Neural crest cell (in vitro differentiated cells): ENCODE measurements at regions not wholly inside any gene's neighbourhood (a gene's known extent, or its start where the extent isn't known, plus 50 kb on each side); places are given as distances from the start of the nearest gene placed in this dataset.

Experiments
- DNase-seq: peaks from one replicate; pipeline ENCODE4 v3.0.0; 2021; ENCODE audit warnings: low read depth, mixed read lengths, low spot score
- H3K27ac Mint-ChIP-seq: one replicate; pipeline ENCODE4 v1.8.0; 2021; ENCODE audit warnings: mild to moderate bottlenecking, mixed read lengths; ENCODE audit not compliant: unreplicated experiment
- H3K27me3 Mint-ChIP-seq: 2 replicates; pipeline ENCODE4 v1.8.0; 2021; ENCODE audit warnings: low read depth, mild to moderate bottlenecking, mixed read lengths
- H3K36me3 Mint-ChIP-seq: 2 replicates; pipeline ENCODE4 v1.8.0; 2021; ENCODE audit warnings: low read depth, mild to moderate bottlenecking, mixed read lengths
- H3K4me1 Mint-ChIP-seq: 2 replicates; pipeline ENCODE4 v1.8.0; 2021; ENCODE audit warnings: mixed read lengths
- H3K4me3 Mint-ChIP-seq: one replicate; pipeline ENCODE4 v1.8.0; 2021; ENCODE audit warnings: mild to moderate bottlenecking, mixed read lengths
- H3K9me3 Mint-ChIP-seq: 2 replicates; pipeline ENCODE4 v1.8.0; 2021; ENCODE audit warnings: mixed read lengths
- CTCF ChIP-seq: fragments of 200-600 bp; sonication (generic); conservative IDR thresholded peaks from 2 replicates; pipeline ENCODE4 v1.5.0; 2021; ENCODE audit warnings: antibody characterized with exemption, mild to moderate bottlenecking

DNA sequence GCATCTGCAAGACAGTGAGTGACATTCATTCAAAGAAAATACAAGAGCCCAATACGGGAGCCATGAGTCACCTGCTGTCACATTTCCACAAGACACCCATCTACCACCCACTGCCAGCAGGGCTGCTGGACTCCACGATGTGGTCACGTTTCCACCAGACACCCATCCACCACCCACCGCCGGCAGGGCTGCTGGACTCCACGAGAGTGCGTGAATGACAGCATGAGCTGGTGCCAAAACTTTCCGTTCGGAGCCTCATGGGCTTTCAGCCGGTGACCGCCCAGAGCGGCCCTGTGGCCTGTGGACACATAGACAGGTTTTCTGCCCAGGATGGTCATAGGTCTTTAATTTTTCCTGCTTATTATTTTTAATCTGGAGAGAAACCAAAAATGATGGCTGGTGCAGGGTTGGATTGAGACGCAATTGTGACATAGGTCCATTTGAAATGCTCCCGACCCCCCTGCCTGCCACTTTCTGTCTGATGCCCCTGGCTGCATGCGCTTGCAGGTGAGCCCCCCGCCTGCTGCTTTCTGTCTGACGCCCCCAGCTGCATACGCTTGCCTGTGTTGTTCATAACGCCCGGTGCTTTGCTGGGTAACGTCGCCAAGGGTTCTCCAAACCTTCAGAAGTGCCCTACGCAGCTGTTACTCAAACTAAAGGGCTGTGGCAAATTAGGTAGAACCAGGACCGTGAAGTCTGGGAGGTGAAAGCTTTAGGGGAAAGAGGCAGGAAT, 59.1 kb upstream of the SMOC2 start:
- no peaks in the 10 kb centered on the region for H3K36me3 Mint-ChIP-seq
- H3K4me3 Mint-ChIP-seq, result no peak overlapping the region
- no peaks in the 10 kb centered on the region for H3K27me3 Mint-ChIP-seq
- peaks cover 16% of the 10 kb centered on the region for H3K4me1 Mint-ChIP-seq
- H3K9me3 Mint-ChIP-seq, result no peaks in the 10 kb centered on the region
- DNase-seq, result no peak
- H3K27ac Mint-ChIP-seq, result no peak overlapping the region
- no peak for TF ChIP-seq CTCF

DNA sequence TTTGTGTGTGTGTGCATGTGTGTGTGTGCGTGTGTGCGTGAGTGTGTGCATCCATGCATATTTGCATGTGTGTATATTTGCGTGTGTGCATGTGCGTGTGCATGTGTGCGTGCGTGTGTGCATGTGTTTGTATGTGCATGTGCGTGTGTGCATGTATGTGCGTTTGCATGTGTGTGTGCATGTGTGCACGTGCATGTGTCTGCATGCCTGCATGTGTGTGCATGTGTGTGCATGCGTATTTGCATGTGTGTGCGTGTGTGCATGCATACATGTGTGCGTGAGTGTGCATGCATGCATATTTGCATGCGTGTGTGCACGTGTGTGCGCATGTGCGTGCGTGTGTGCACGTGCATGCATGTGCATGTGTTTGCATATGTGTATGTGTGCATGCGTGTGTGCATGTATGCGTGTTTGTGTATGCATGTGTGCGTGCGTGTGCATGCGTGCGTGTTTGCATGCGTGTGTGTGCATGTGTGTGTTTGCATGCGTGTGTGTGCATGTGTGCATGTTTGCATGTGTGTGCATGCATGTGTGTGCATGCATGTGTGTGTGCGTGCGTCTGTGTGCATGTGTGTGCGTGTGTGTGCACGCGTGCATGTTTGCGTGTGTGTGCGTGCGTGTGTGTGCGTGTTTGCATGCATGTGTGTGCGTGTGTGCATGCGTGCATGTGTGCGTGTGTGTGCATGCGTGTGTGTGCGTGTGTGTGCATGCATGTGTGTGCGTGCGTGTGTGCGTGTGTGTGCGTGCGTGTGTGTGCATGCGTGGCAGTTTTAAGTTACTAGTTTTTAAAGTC, 57.7 kb upstream of the SMOC2 start:
- no peak for TF ChIP-seq CTCF
- DNase-seq, result no peak
- Mint-ChIP-seq H3K36me3 (no peaks in the 10 kb centered on the region), H3K27ac (no peak overlapping the region), H3K4me1 (peaks cover 13% of the 10 kb centered on the region), H3K4me3 (no peak overlapping the region), H3K9me3 (no peaks in the 10 kb centered on the region), H3K27me3 (no peaks in the 10 kb centered on the region)

GRCh38 chr6:168384045-168385036, 56.6 kb upstream of the SMOC2 start:
- Mint-ChIP-seq H3K27me3 (no peaks in the 10 kb centered on the region), H3K4me3 (no peak overlapping the region), H3K9me3 (no peaks in the 10 kb centered on the region), H3K36me3 (no peaks in the 10 kb centered on the region), H3K4me1 (peaks cover 14% of the 10 kb centered on the region), H3K27ac (no peak overlapping the region)
- no peak for TF ChIP-seq CTCF
- no peak for DNase-seq

DNA sequence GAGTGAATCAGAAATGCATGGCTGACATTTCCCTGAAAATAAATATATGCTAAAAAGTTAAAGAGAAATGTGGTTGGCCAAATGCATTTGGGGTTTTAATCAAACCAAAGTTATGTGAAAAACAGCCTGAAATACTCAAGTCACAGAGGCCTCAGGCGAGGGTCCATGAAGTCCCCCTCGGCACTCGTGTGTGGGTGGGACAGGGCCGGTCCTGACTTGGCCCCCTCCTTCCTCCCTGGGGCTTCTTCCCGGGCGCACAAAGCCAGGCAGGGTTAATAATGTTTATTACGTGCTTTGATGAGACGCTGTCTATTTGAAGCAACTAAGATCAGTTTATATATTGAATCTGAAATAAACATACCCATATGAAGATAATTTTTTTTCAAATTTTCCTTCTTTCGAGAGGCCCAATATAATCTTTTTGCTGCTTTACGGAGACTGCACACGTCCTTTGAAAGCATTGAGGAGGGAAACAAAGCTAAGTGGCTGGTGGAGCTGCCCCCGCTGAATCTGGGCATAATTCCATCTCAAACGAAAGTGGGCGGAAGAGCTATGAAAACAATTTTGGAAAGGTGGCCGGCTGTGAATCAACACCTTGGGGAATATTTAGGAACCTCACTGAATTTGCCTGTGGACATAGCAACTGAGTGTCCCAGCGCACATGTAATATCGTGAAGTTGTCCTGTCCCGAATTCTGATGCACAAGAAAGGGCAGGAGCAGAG, 55.8 kb upstream of the SMOC2 start:
- TF ChIP-seq CTCF, result no peak
- H3K4me1 Mint-ChIP-seq, result peaks cover 14% of the 10 kb centered on the region
- no peak overlapping the region for H3K4me3 Mint-ChIP-seq
- no peak for DNase-seq
- H3K9me3 Mint-ChIP-seq, result no peaks in the 10 kb centered on the region
- peak overlapping the region; percentile 57 for H3K27ac Mint-ChIP-seq
- H3K27me3 Mint-ChIP-seq, result no peaks in the 10 kb centered on the region
- no peaks in the 10 kb centered on the region for H3K36me3 Mint-ChIP-seq
